IMR-90 (cell line): ENCODE measurements at regions not wholly inside any gene's neighbourhood (a gene's known extent, or its start where the extent isn't known, plus 50 kb on each side); places are given as distances from the start of the nearest gene placed in this dataset.

Source experiments
- ATAC-seq: fragments of 200-7000 bp; cut with Tn5 transposase; 2 replicates; pipeline ENCODE4 v1.9.1; 2020; ENCODE audit warnings: low read depth, mild to moderate bottlenecking, moderate library complexity
- BruUV-seq: library from RNA; stranded (reverse); fragments of 400-500 nt; replicated peaks from 2 replicates; lab custom pipeline; 2021; lab: Mats Ljungman, UMichigan
- CTCF ChIA-PET: fragments of 300-600 bp; formaldehyde crosslinking; extraction: SDS; loops from one replicate; lab custom pipeline; 2021; ENCODE audit warnings: antibody characterized with exemption; lab: Yijun Ruan, JAX
- POLR2A ChIA-PET: fragments of 300-600 bp; sonication (Branson Sonifier 250); formaldehyde crosslinking; loops from one replicate; lab custom pipeline; 2022; ENCODE audit warnings: antibody characterized with exemption; ENCODE audit not compliant: unreplicated experiment; lab: Charles Lee
- DNase-seq: peaks from one replicate; pipeline ENCODE4 v3.0.0; 2013
- H2AFZ ChIP-seq: replicated peaks from 2 replicates; pipeline ENCODE3; 2013; ENCODE audit warnings: low read length, mild to moderate bottlenecking; ENCODE audit not compliant: poor library complexity
- H2AK5ac ChIP-seq: 2 replicates; pipeline ENCODE4 v1.6.1; 2013; ENCODE audit warnings: low read depth, low read length, inconsistent platforms
- H2AK9ac ChIP-seq: replicated peaks from 2 replicates; pipeline ENCODE3; 2013; ENCODE audit warnings: mild to moderate bottlenecking, low read depth, low read length, moderate library complexity; ENCODE audit not compliant: poor library complexity
- H2BK120ac ChIP-seq: 2 replicates; pipeline ENCODE4 v1.6.1; 2013; ENCODE audit warnings: low read depth, low read length, inconsistent platforms
- H2BK15ac ChIP-seq: 3 replicates; pipeline ENCODE4 v1.6.1; 2013; ENCODE audit warnings: low read depth, low read length, inconsistent platforms
- H2BK20ac ChIP-seq: 2 replicates; pipeline ENCODE4 v1.6.1; 2013; ENCODE audit warnings: low read depth, mild to moderate bottlenecking, inconsistent platforms, low read length, moderate library complexity
- H2BK5ac ChIP-seq: 2 replicates; pipeline ENCODE4 v1.6.1; 2013; ENCODE audit warnings: mild to moderate bottlenecking, low read depth, low read length, inconsistent platforms; ENCODE audit not compliant: poor library complexity, severe bottlenecking
- H3K14ac ChIP-seq: replicated peaks from 2 replicates; pipeline ENCODE4 v1.6.1; 2013; ENCODE audit warnings: low read depth, low read length, inconsistent platforms
- H3K18ac ChIP-seq: 2 replicates; pipeline ENCODE4 v1.6.1; 2013; ENCODE audit warnings: low read depth, low read length, control low read depth
- H3K23ac ChIP-seq: 2 replicates; pipeline ENCODE4 v1.6.1; 2013; ENCODE audit warnings: low read depth, low read length, inconsistent platforms
- H3K27ac ChIP-seq: 2 replicates; pipeline ENCODE4 v1.5.1; 2013; ENCODE audit warnings: mild to moderate bottlenecking, control low read depth, low read length; ENCODE audit not compliant: insufficient read depth
- H3K27me3 ChIP-seq: 2 replicates; pipeline ENCODE4 v1.6.1; 2013; ENCODE audit warnings: low read length; ENCODE audit not compliant: control insufficient read depth, insufficient read depth
- H3K36me3 ChIP-seq: 2 replicates; pipeline ENCODE4 v1.6.1; 2013; ENCODE audit warnings: low read length, mixed read lengths; ENCODE audit not compliant: control insufficient read depth, insufficient read depth
- H3K4ac ChIP-seq: 2 replicates; pipeline ENCODE4 v1.6.1; 2013; ENCODE audit warnings: low read depth, low read length, inconsistent platforms
- H3K4me1 ChIP-seq: 2 replicates; pipeline ENCODE4 v1.6.1; 2013; ENCODE audit warnings: low read length, mixed read lengths; ENCODE audit not compliant: control insufficient read depth, insufficient read depth
- H3K4me2 ChIP-seq: 2 replicates; pipeline ENCODE4 v1.6.1; 2013; ENCODE audit warnings: low read depth, mild to moderate bottlenecking, control low read depth, low read length, moderate library complexity
- H3K4me3 ChIP-seq: 2 replicates; pipeline ENCODE4 v1.5.1; 2013; ENCODE audit warnings: low read depth, mild to moderate bottlenecking, control low read depth, low read length, moderate library complexity; ENCODE audit not compliant: insufficient read depth
- H3K56ac ChIP-seq: 2 replicates; pipeline ENCODE4 v1.6.1; 2013; ENCODE audit warnings: low read length, inconsistent platforms; ENCODE audit not compliant: insufficient read depth; ENCODE audit errors: extremely low read depth
- H3K79me1 ChIP-seq, 2 experiments: 2 replicates each; pipeline ENCODE4 v1.6.1; 2013; ENCODE audit warnings: low read length in 2 of 2, inconsistent platforms in 1 of 2, low read depth in 1 of 2
- H3K9ac ChIP-seq: 2 replicates; pipeline ENCODE4 v1.6.1; 2013; ENCODE audit warnings: low read depth, low read length, control low read depth
- H3K9me1 ChIP-seq: 2 replicates; pipeline ENCODE4 v1.6.1; 2013; ENCODE audit warnings: low read length, inconsistent platforms; ENCODE audit not compliant: insufficient read depth
- H3K9me3 ChIP-seq: 2 replicates; pipeline ENCODE4 v1.6.1; 2013; ENCODE audit warnings: low read length; ENCODE audit not compliant: control insufficient read depth, insufficient read depth
- H4K20me1 ChIP-seq: 2 replicates; pipeline ENCODE4 v1.6.1; 2013; ENCODE audit warnings: low read length, inconsistent platforms; ENCODE audit not compliant: insufficient read depth
- H4K5ac ChIP-seq: 2 replicates; pipeline ENCODE4 v1.6.1; 2013; ENCODE audit warnings: mild to moderate bottlenecking, low read depth, low read length, control low read depth
- H4K8ac ChIP-seq, 2 experiments: 2 replicates each; pipeline ENCODE4 v1.6.1; 2013; ENCODE audit warnings: low read depth in 2 of 2, low read length in 2 of 2, control low read depth in 1 of 2, inconsistent platforms in 1 of 2
- H4K91ac ChIP-seq: 2 replicates; pipeline ENCODE4 v1.6.1; 2013; ENCODE audit warnings: low read depth, low read length, inconsistent platforms; ENCODE audit not compliant: insufficient read depth
- BHLHE40 ChIP-seq: fragments of 150-350 bp; IDR thresholded peaks from 2 replicates; pipeline ENCODE4 v1.6.1; 2016; ENCODE audit warnings: mild to moderate bottlenecking, low read depth, low read length
- CEBPB ChIP-seq: IDR thresholded peaks from 2 replicates; pipeline ENCODE4 v1.6.1; 2012; ENCODE audit warnings: low read depth, low read length, improper control_type of control experiment
- CHD1 ChIP-seq: IDR thresholded peaks from 2 replicates; pipeline ENCODE4 v1.6.1; 2012; ENCODE audit warnings: low read depth, low read length, improper control_type of control experiment
- CTCF ChIP-seq: conservative IDR thresholded peaks from 2 replicates; pipeline ENCODE4 v1.5.1; 2012; ENCODE audit warnings: mild to moderate bottlenecking, low read depth, low read length, improper control_type of control experiment
- ELK1 ChIP-seq: fragments of 150-350 bp; IDR thresholded peaks from 2 replicates; pipeline ENCODE4 v1.6.1; 2016; ENCODE audit warnings: low read depth, mild to moderate bottlenecking, low read length, moderate library complexity, borderline replicate concordance
- MAFK ChIP-seq: IDR thresholded peaks from 2 replicates; pipeline ENCODE4 v1.6.1; 2012; ENCODE audit warnings: low read depth, low read length, improper control_type of control experiment
- MAZ ChIP-seq: IDR thresholded peaks from 2 replicates; pipeline ENCODE4 v1.6.1; 2012; ENCODE audit warnings: low read depth, mild to moderate bottlenecking, low read length, improper control_type of control experiment, moderate library complexity, borderline replicate concordance
- MXI1 ChIP-seq: IDR thresholded peaks from 2 replicates; pipeline ENCODE4 v1.6.1; 2012; ENCODE audit warnings: low read depth, mild to moderate bottlenecking, low read length, moderate library complexity, borderline replicate concordance
- NFE2L2 ChIP-seq: fragments of 150-350 bp; IDR thresholded peaks from 2 replicates; pipeline ENCODE4 v1.6.1; 2016; ENCODE audit warnings: low read depth, mild to moderate bottlenecking, low read length
- POLR2A ChIP-seq: IDR thresholded peaks from 2 replicates; pipeline ENCODE4 v1.6.1; 2012; ENCODE audit warnings: mild to moderate bottlenecking, low read depth, low read length
- RAD21 ChIP-seq: IDR thresholded peaks from 2 replicates; pipeline ENCODE4 v1.6.1; 2012; ENCODE audit warnings: low read length, improper control_type of control experiment
- RCOR1 ChIP-seq: IDR thresholded peaks from 2 replicates; pipeline ENCODE4 v1.6.1; 2012; ENCODE audit warnings: mild to moderate bottlenecking, low read length, improper control_type of control experiment; ENCODE audit not compliant: insufficient replicate concordance
- RFX5 ChIP-seq: IDR thresholded peaks from 2 replicates; pipeline ENCODE4 v1.8.0; 2012; ENCODE audit warnings: low read depth, mild to moderate bottlenecking, low read length, moderate library complexity
- SMC3 ChIP-seq: fragments of 150-350 bp; IDR thresholded peaks from 2 replicates; pipeline ENCODE4 v1.6.1; 2016; ENCODE audit warnings: low read depth, mild to moderate bottlenecking, antibody characterized with exemption, low read length, moderate library complexity
- WGBS, 2 experiments: methylation state at CpG; one replicate each; pipeline versions ENCODE4 v1.1.5 to v1.1.7; 2013; ENCODE audit warnings: missing lambda C conversion rate in 2 of 2; ENCODE audit not compliant: insufficient read length in 1 of 2; ENCODE audit errors: extremely low coverage in 2 of 2; 5-methylcytosine and 5-hydroxymethylcytosine counted together
- dilution Hi-C: fragments of 300-500 bp; cut with HindIII; formaldehyde crosslinking; loops from one replicate; pipeline ENCODE4 v1.14.3; 2018; ENCODE audit warnings: low sequenced_read_pairs; ENCODE audit not compliant: unreplicated experiment
- in situ Hi-C: fragments of 300-500 bp; cut with MboI; formaldehyde crosslinking; loops from 3 replicates; pipeline ENCODE4 v1.14.3; 2019; ENCODE audit warnings: low sequenced_read_pairs, inconsistent platforms, mixed read lengths
- intact Hi-C: fragments of 100-400 bp; cut with micrococcal nuclease; formaldehyde crosslinking; loops from 2 replicates; pipeline ENCODE4 v1.10.0; 2022

GRCh38 chr4:28772788-28773187 lies 1912.1 kb downstream of the STIM2 start:
- ATAC-seq: no peak
- Histone ChIP-seq H3K4me2 (no peak overlapping the region), H3K4me1 (0 out of 2 replicates have a peak, but pooled peaks cover 2% of the 10 kb centered on the region), H4K8ac (no peak overlapping the region; a peak in 1 of 4 replicates), H2BK120ac (no peak overlapping the region), H2BK15ac (no peak overlapping the region), H3K23ac (no peak overlapping the region), H4K91ac (no peak overlapping the region), H3K56ac (no peak overlapping the region), H4K20me1 (no peaks in the 10 kb centered on the region), H2AK9ac (no peak overlapping the region), H2BK5ac (no peak overlapping the region), H3K9ac (no peak overlapping the region), H2AFZ (no peak overlapping the region), H3K4ac (no peak overlapping the region), H3K18ac (no peak overlapping the region), H2BK20ac (no peak overlapping the region; the same call in 1 of the 2 replicates), H3K27ac (no peak overlapping the region), H3K9me3 (no peaks in the 10 kb centered on the region), H3K9me1 (no peaks in the 10 kb centered on the region), H3K14ac (no peak overlapping the region), H4K5ac (no peak overlapping the region), H2AK5ac (no peak overlapping the region), H3K27me3 (no peaks in the 10 kb centered on the region), H3K79me1 (no peaks in the 10 kb centered on the region), H3K4me3 (no peak overlapping the region), H3K36me3 (no peaks in the 10 kb centered on the region)
- no TSS peak for BruUV-seq
- intact Hi-C loops (no loop called here), dilution Hi-C loops (no loop called here), in situ Hi-C loops (no loop called here)
- POLR2A ChIA-PET: no interaction called here
- no CpG with 5 or more reads among the region's 2 CpGs for WGBS, 2 experiments
- TF ChIP-seq MAFK: no peak
- TF ChIP-seq CHD1: no peak
- TF ChIP-seq ELK1: no peak
- no peak for TF ChIP-seq MAZ
- no peak for TF ChIP-seq NFE2L2
- no peak for TF ChIP-seq SMC3
- TF ChIP-seq RAD21: no peak
- no peak for TF ChIP-seq BHLHE40
- TF ChIP-seq RCOR1: no peak
- TF ChIP-seq POLR2A: no peak
- TF ChIP-seq CTCF: no peak
- TF ChIP-seq CEBPB: no peak
- no peak for TF ChIP-seq MXI1
- TF ChIP-seq RFX5: no peak
- CTCF ChIA-PET: no interaction called here
- DNase-seq: no peak
